ENCODE measurements at regions not wholly inside any gene's neighbourhood (a gene's known extent, or its start where the extent isn't known, plus 50 kb on each side); places are given as distances from the start of the nearest gene placed in this dataset.

- TF ChIP-seq POLR2AphosphoS5 (IDR thresholded peaks at IDR 0.05) (no peak), CTCF (IDR thresholded peaks at IDR 0.05; ENCODE audit: poor library complexity, severe bottlenecking) (no peak), EP300 (conservative IDR thresholded peaks at IDR 0.05; ENCODE audit: poor library complexity, severe bottlenecking) (no peak), TAF1 (IDR thresholded peaks at IDR 0.05; ENCODE audit: low read depth) (no peak), MXI1 (conservative IDR thresholded peaks at IDR 0.05; ENCODE audit: poor library complexity, severe bottlenecking) (no peak), RAD21 (conservative IDR thresholded peaks at IDR 0.05) (no peak), EZH2 (IDR thresholded peaks at IDR 0.05; ENCODE audit: borderline replicate concordance, insufficient read depth, low read length, poor library complexity, severe bottlenecking) (no peak)
Observed at GRCh38 chr3:148455098-148455497, 242.6 kb upstream of the AGTR1 start.
